ENCODE measurements at regions not wholly inside any gene's neighbourhood (a gene's known extent, or its start where the extent isn't known, plus 50 kb on each side); places are given as distances from the start of the nearest gene placed in this dataset.

GRCh38 chr15:94792196-94792595 is 560.8 kb downstream of the MCTP2 start:
- ChIA-PET POLR2A (no interaction called here), CTCF (no interaction called here)
- Histone ChIP-seq H4K20me1 (ENCODE audit: insufficient read depth) (no peaks in the 10 kb centered on the region), H3K9me3 (no peaks in the 10 kb centered on the region; the same call in 1 of the 2 replicates), H3K79me2 (ENCODE audit: insufficient read depth) (no peaks in the 10 kb centered on the region), H3K4me3 (ENCODE audit: low read depth in 2 of 2, low read length in 1 of 2) (no peak overlapping the region), H3K4me1 (ENCODE audit: control insufficient read depth in 1 of 2, insufficient read depth in 2 of 2, low read depth in 1 of 2, low read length in 1 of 2) (no peaks in the 10 kb centered on the region), H2AFZ (ENCODE audit: low read depth) (no peak overlapping the region), H3K27me3 (ENCODE audit: insufficient read depth) (no peaks in the 10 kb centered on the region), H3K27ac (ENCODE audit: low read depth in 2 of 2, low read length in 1 of 2) (no peak overlapping the region), H3F3A (replicated peaks; ENCODE audit: insufficient read depth) (no peaks in the 10 kb centered on the region), H3K4me2 (no peak overlapping the region), H3K36me3 (replicated peaks in 1 of 2; ENCODE audit: control insufficient read depth in 1 of 2, insufficient read depth in 2 of 2, low read length in 1 of 2) (no peaks in the 10 kb centered on the region), H3K9me2 (no peaks in the 10 kb centered on the region; the same call in 1 of the 2 replicates), H3K9ac (no peak overlapping the region)
- TF ChIP-seq TCF12 (IDR thresholded peaks at IDR 0.05) (no peak), SMC3 (IDR thresholded peaks at IDR 0.05; ENCODE audit: low read depth, low read length) (no peak), CHD2 (IDR thresholded peaks at IDR 0.05; ENCODE audit: low read length, partially characterized antibody) (no peak), CTCF (IDR thresholded peaks at IDR 0.05) (no peak), FOSL2 (IDR thresholded peaks at IDR 0.05; ENCODE audit: borderline replicate concordance, low read depth) (no peak), GATA2 (CRISPR knock-in tag; IDR thresholded peaks at IDR 0.05) (no peak), FOXJ3 (CRISPR knock-in tag; IDR thresholded peaks at IDR 0.05) (no peak), FOXM1 (IDR thresholded peaks at IDR 0.05; ENCODE audit: low read depth) (no peak), TAF1 (IDR thresholded peaks at IDR 0.05; ENCODE audit: borderline replicate concordance, low read depth, low read length) (no peak), USF1 (IDR thresholded peaks at IDR 0.05; ENCODE audit: borderline replicate concordance, low read depth) (no peak)
- no peak for DNase-seq
- 3% methylated on average over 2 of the region's 2 CpGs for WGBS (ENCODE audit: low lambda C conversion rate)

GRCh38 chr15:94793207-94793606 is 561.8 kb downstream of the MCTP2 start:
- no peaks in the 10 kb centered on the region for H3K4me1 ChIP-seq (ENCODE audit: control insufficient read depth in 1 of 2, insufficient read depth in 2 of 2, low read depth in 1 of 2, low read length in 1 of 2)
- no peak overlapping the region for H3K4me2 ChIP-seq
- H3K27ac ChIP-seq (ENCODE audit: low read depth in 2 of 2, low read length in 1 of 2) = no peak overlapping the region
- no peaks in the 10 kb centered on the region; the same call in 1 of the 2 replicates for H3K9me3 ChIP-seq
- no peak overlapping the region for H3K9ac ChIP-seq
- H3K36me3 ChIP-seq (replicated peaks in 1 of 2; ENCODE audit: control insufficient read depth in 1 of 2, insufficient read depth in 2 of 2, low read length in 1 of 2) = no peaks in the 10 kb centered on the region
- H2AFZ ChIP-seq (ENCODE audit: low read depth) = no peak overlapping the region
- no peaks in the 10 kb centered on the region for H3K79me2 ChIP-seq (ENCODE audit: insufficient read depth)
- ChIA-PET POLR2A (no interaction called here), CTCF (no interaction called here)
- WGBS (ENCODE audit: low lambda C conversion rate) = 13% methylated on average over 3 of the region's 3 CpGs
- H3K4me3 ChIP-seq (ENCODE audit: low read depth in 2 of 2, low read length in 1 of 2) = no peak overlapping the region
- DNase-seq = no peak
- no peaks in the 10 kb centered on the region for H3F3A ChIP-seq (replicated peaks; ENCODE audit: insufficient read depth)
- TF ChIP-seq JUND (IDR thresholded peaks at IDR 0.05) (no peak), NRF1 (IDR thresholded peaks at IDR 0.05; ENCODE audit: low read depth, low read length) (no peak), EZH2phosphoT487 (IDR thresholded peaks at IDR 0.05; ENCODE audit: borderline replicate concordance, low read depth) (no peak), RFX5 (IDR thresholded peaks at IDR 0.05; ENCODE audit: low read length) (no peak), YY1 (IDR thresholded peaks at IDR 0.05; ENCODE audit: low read depth) (no peak), GABPA (IDR thresholded peaks at IDR 0.05; ENCODE audit: low read depth) (no peak), RCOR1 (IDR thresholded peaks at IDR 0.05; ENCODE audit: low read length) (no peak), CTCF (IDR thresholded peaks at IDR 0.05) (no peak), FOXJ3 (CRISPR knock-in tag; IDR thresholded peaks at IDR 0.05) (no peak), RXRA (IDR thresholded peaks at IDR 0.05; ENCODE audit: borderline replicate concordance, low read depth) (no peak), EP300 (IDR thresholded peaks at IDR 0.05; ENCODE audit: borderline replicate concordance in 1 of 2, low read depth in 1 of 2, low read length in 1 of 2) (no peak), FOXM1 (IDR thresholded peaks at IDR 0.05; ENCODE audit: low read depth) (no peak), POLR2AphosphoS5 (IDR thresholded peaks at IDR 0.05; ENCODE audit: low read depth, low read length) (no peak)
- H3K9me2 ChIP-seq = no peaks in the 10 kb centered on the region; the same call in 1 of the 2 replicates
- H4K20me1 ChIP-seq (ENCODE audit: insufficient read depth) = no peaks in the 10 kb centered on the region
- no peaks in the 10 kb centered on the region for H3K27me3 ChIP-seq (ENCODE audit: insufficient read depth)
